HCT116 (cell line): ENCODE measurements at regions not wholly inside any gene's neighbourhood (a gene's known extent, or its start where the extent isn't known, plus 50 kb on each side); places are given as distances from the start of the nearest gene placed in this dataset.

Experiments
- ATAC-seq: fragments of 200-7000 bp; cut with Tn5 transposase; 2 replicates; pipeline ENCODE4 v1.9.1; 2020; ENCODE audit warnings: mild to moderate bottlenecking, moderate library complexity
- BruUV-seq: library from RNA; stranded (reverse); fragments of 400-500 nt; replicated peaks from 2 replicates; lab custom pipeline; 2021; lab: Mats Ljungman, UMichigan
- CTCF ChIA-PET: fragments of 300-600 bp; sonication (Branson Sonifier 250); formaldehyde crosslinking; loops from one replicate; lab custom pipeline; 2021; ENCODE audit warnings: antibody characterized with exemption; lab: Charles Lee
- POLR2A ChIA-PET: fragments of 300-600, 350-600 bp; sonication (Branson Sonifier 250); formaldehyde crosslinking; loops from one replicate; lab custom pipeline; 2021; ENCODE audit warnings: antibody characterized with exemption; lab: Charles Lee
- RAD21 ChIA-PET, 2 experiments: fragments of 300-600 bp; sonication (Branson Sonifier 250); formaldehyde crosslinking; loops; one replicate each; lab custom pipeline; 2023; ENCODE audit warnings: low total read pairs in 2 of 2; ENCODE audit not compliant: uncharacterized antibody in 2 of 2, unreplicated experiment in 2 of 2, low non-redundant PET in 1 of 2; lab: Charles Lee
- DNase-seq: peaks from one replicate; pipeline ENCODE4 v3.0.0-alpha.2; 2010; ENCODE audit warnings: low read depth, low spot score
- H2AFZ ChIP-seq: fragments of 200-600 bp; shearing (Covaris generic), sonication (generic); 2 replicates; pipeline ENCODE4 v1.6.1; 2017; ENCODE audit warnings: low read depth, mixed run types, mixed read lengths, antibody characterized with exemption, low read length; ENCODE audit not compliant: poor library complexity, severe bottlenecking
- H3K27ac ChIP-seq: 2 replicates; pipeline ENCODE4 v1.5.1; 2012; ENCODE audit warnings: low read depth, low read length
- H3K27me3 ChIP-seq: fragments of 200-600 bp; sonication (generic); 2 replicates; pipeline ENCODE4 v1.6.1; 2016; ENCODE audit warnings: mixed run types, low read length, mixed read lengths; ENCODE audit not compliant: insufficient read depth
- H3K36me3 ChIP-seq, 2 experiments: fragments of 200-500 bp in 1 of 2; fragments of 200-600 bp in 1 of 2; sonication (Bioruptor generic) in 1 of 2; sonication (generic) in 1 of 2; 2 replicates each; pipeline versions ENCODE4 v1.5.1 to v1.6.1; 2014 to 2016; ENCODE audit warnings: low read length in 2 of 2, inconsistent platforms in 1 of 2, mixed read lengths in 1 of 2, mixed run types in 1 of 2; ENCODE audit not compliant: insufficient read depth in 2 of 2, control insufficient read depth in 1 of 2
- H3K4me1 ChIP-seq, 2 experiments: fragments of 200-600 bp in 1 of 2; sonication (generic) in 1 of 2; 2 replicates each; pipeline versions ENCODE4 v1.5.1 to v1.6.1; 2012 to 2017; ENCODE audit warnings: low read length in 2 of 2, inconsistent platforms in 1 of 2, mild to moderate bottlenecking in 1 of 2, mixed read lengths in 1 of 2, mixed run types in 1 of 2, moderate library complexity in 1 of 2; ENCODE audit not compliant: insufficient read depth in 2 of 2, control insufficient read depth in 1 of 2
- H3K4me2 ChIP-seq: fragments of 200-600 bp; sonication (generic); 2 replicates; pipeline ENCODE4 v1.6.1; 2017; ENCODE audit warnings: mixed run types, low read length, mixed read lengths
- H3K4me3 ChIP-seq, 2 experiments: fragments of 200-600 bp in 1 of 2; sonication (generic) in 1 of 2; replicated peaks in 1 of 2; 2 replicates each; pipeline ENCODE4 v1.5.1; 2011 to 2016; ENCODE audit warnings: low read length in 2 of 2, control low read depth in 1 of 2, low read depth in 1 of 2, mild to moderate bottlenecking in 1 of 2, mixed read lengths in 1 of 2, mixed run types in 1 of 2
- H3K79me2 ChIP-seq: fragments of 200-600 bp; sonication (generic); 2 replicates; pipeline ENCODE4 v1.6.1; 2017; ENCODE audit warnings: mild to moderate bottlenecking, mixed run types, low read length, moderate library complexity, mixed read lengths; ENCODE audit not compliant: insufficient read depth
- H3K9ac ChIP-seq: fragments of 200-600 bp; sonication (generic); 2 replicates; pipeline ENCODE4 v1.6.1; 2016; ENCODE audit warnings: low read length, mixed read lengths
- H3K9me2 ChIP-seq: fragments of 200-600 bp; sonication (generic), shearing (Covaris generic); 2 replicates; pipeline ENCODE4 v1.6.1; 2017; ENCODE audit warnings: mixed run types, mild to moderate bottlenecking, moderate library complexity; ENCODE audit not compliant: insufficient read depth
- H3K9me3 ChIP-seq, 2 experiments: fragments of 200-500 bp in 1 of 2; fragments of 200-600 bp in 1 of 2; sonication (Bioruptor generic) in 1 of 2; sonication (generic) in 1 of 2; 2 replicates each; pipeline ENCODE4 v1.6.1; 2014 to 2017; ENCODE audit warnings: low read length in 2 of 2, mixed read lengths in 2 of 2, inconsistent platforms in 1 of 2, low read depth in 1 of 2, mild to moderate bottlenecking in 1 of 2, mixed run types in 1 of 2, moderate library complexity in 1 of 2; ENCODE audit not compliant: control insufficient read depth in 1 of 2, insufficient read depth in 1 of 2
- H4K20me1 ChIP-seq: fragments of 200-600 bp; sonication (generic), shearing (Covaris generic); 2 replicates; pipeline ENCODE4 v1.6.1; 2017; ENCODE audit warnings: mixed run types, mild to moderate bottlenecking, moderate library complexity; ENCODE audit not compliant: insufficient read depth
- CBX3 ChIP-seq: IDR thresholded peaks from 2 replicates; pipeline ENCODE4 v1.6.1; 2012; ENCODE audit warnings: low read depth
- CEBPB ChIP-seq: IDR thresholded peaks from 2 replicates; pipeline ENCODE4 v1.6.1; 2012; ENCODE audit warnings: low read depth
- EGR1 ChIP-seq: IDR thresholded peaks from 2 replicates; pipeline ENCODE4 v1.6.1; 2012; ENCODE audit warnings: low read depth
- EZH2 ChIP-seq: fragments of 200-600 bp; sonication (generic); IDR thresholded peaks from 2 replicates; pipeline ENCODE4 v1.6.1; 2017; ENCODE audit warnings: antibody characterized with exemption, mixed run types
- EZH2phosphoT487 ChIP-seq: fragments of 200-600 bp; IDR thresholded peaks from 2 replicates; pipeline ENCODE4 v1.6.1; 2018; ENCODE audit warnings: antibody characterized with exemption, borderline replicate concordance
- JUND ChIP-seq: IDR thresholded peaks from 2 replicates; pipeline ENCODE4 v1.6.1; 2012
- POLR2AphosphoS5 ChIP-seq: IDR thresholded peaks from 2 replicates; pipeline ENCODE4 v1.6.1; 2011; ENCODE audit warnings: mild to moderate bottlenecking, low read depth, low read length, moderate library complexity
- RAD21 ChIP-seq: IDR thresholded peaks from 2 replicates; pipeline ENCODE4 v1.6.1; 2012; ENCODE audit warnings: low read depth, mild to moderate bottlenecking
- SIN3A ChIP-seq: IDR thresholded peaks from 2 replicates; pipeline ENCODE4 v1.6.1; 2012; ENCODE audit warnings: low read depth
- SRF ChIP-seq: IDR thresholded peaks from 2 replicates; pipeline ENCODE4 v1.6.1; 2012; ENCODE audit warnings: low read depth
- TCF7L2 ChIP-seq: IDR thresholded peaks from 2 replicates; pipeline ENCODE4 v1.7.0; 2011; ENCODE audit warnings: borderline replicate concordance, inconsistent platforms; ENCODE audit not compliant: insufficient read depth, insufficient read length; ENCODE audit errors: extremely low read depth
- ZFX ChIP-seq: fragments of 450-650 bp; IDR thresholded peaks from 2 replicates; pipeline ENCODE4 v1.6.1; 2017
- intact Hi-C: fragments of 100-400 bp; cut with micrococcal nuclease; formaldehyde crosslinking; loops from 2 replicates; pipeline ENCODE4 v1.10.0; 2022
- TF ChIP-seq, protein P1 (sequence below): IDR thresholded peaks from 2 replicates; pipeline ENCODE4 v1.6.1; 2011; ENCODE audit warnings: mild to moderate bottlenecking, low read length, moderate library complexity; ENCODE audit not compliant: insufficient replicate concordance; ENCODE audit errors: extremely low read depth
- TF ChIP-seq, protein P2 (sequence below): IDR thresholded peaks from 2 replicates; pipeline ENCODE4 v1.6.1; 2012
- TF ChIP-seq, protein P3 (sequence below), 3 experiments: fragments of 200-600 bp in 1 of 3; sonication (generic) in 1 of 3; IDR thresholded peaks in 2 of 3; conservative IDR thresholded peaks in 1 of 3; 2 replicates each; pipeline ENCODE4 v1.5.1; 2012 to 2017; ENCODE audit warnings: low read depth in 2 of 3, low read length in 2 of 3, antibody characterized with exemption in 1 of 3, borderline replicate concordance in 1 of 3, control low read depth in 1 of 3, mild to moderate bottlenecking in 1 of 3, mixed read lengths in 1 of 3, mixed run types in 1 of 3, moderate library complexity in 1 of 3; ENCODE audit not compliant: insufficient read depth in 1 of 3
- TF ChIP-seq, protein P4 (sequence below): IDR thresholded peaks from 2 replicates; pipeline ENCODE4 v1.6.1; 2012; ENCODE audit warnings: low read depth
- TF ChIP-seq, protein P5 (sequence below): IDR thresholded peaks from 2 replicates; pipeline ENCODE4 v1.6.1; 2012

DNA sequence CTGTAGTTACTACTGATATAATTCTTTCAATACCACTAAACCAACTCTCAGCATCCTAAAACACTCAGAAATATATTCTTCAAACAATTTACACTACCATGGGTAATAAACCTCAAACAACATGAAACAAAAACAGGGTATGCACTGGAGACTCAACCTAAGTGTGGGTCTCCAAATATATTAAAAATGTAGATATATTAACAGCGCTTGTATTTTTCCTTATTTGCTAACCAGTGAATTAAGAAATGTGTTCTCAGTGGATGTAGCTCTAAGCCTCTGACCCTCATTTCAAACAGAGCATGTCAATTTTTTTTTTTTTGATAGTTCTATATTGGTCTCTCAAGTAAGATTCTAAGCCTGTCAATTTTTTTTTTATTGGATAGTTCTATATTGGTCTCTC lies 778.5 kb upstream of the CDH10 start:
- DNase-seq (no peak), ATAC-seq (no peak)
- Histone ChIP-seq H3K9me2 (no peaks in the 10 kb centered on the region), H3K36me3 (no peaks in the 10 kb centered on the region), H3K4me2 (no peak overlapping the region), H2AFZ (no peak overlapping the region), H4K20me1 (no peaks in the 10 kb centered on the region), H3K4me1 (no peaks in the 10 kb centered on the region), H3K9ac (no peak overlapping the region), H3K27me3 (no peaks in the 10 kb centered on the region), H3K9me3 (peaks cover 5 to 6% of the 10 kb centered on the region in 2 experiments; a peak in 3 of 4 replicates), H3K4me3 (no peak overlapping the region), H3K27ac (no peak overlapping the region), H3K79me2 (no peaks in the 10 kb centered on the region)
- BruUV-seq = no TSS peak
- POLR2A ChIA-PET = no interaction called here
- intact Hi-C loops = no loop called here
- RAD21 ChIA-PET = no interaction called here
- TF ChIP-seq SIN3A = no peak
- no peak for TF ChIP-seq EGR1
- no peak for TF ChIP-seq POLR2AphosphoS5
- TF ChIP-seq RAD21 = no peak
- no peak for TF ChIP-seq SRF
- no peak for TF ChIP-seq TCF7L2
- TF ChIP-seq EZH2phosphoT487 = no peak
- TF ChIP-seq JUND = no peak
- no peak for TF ChIP-seq CEBPB
- TF ChIP-seq, protein P1, sequence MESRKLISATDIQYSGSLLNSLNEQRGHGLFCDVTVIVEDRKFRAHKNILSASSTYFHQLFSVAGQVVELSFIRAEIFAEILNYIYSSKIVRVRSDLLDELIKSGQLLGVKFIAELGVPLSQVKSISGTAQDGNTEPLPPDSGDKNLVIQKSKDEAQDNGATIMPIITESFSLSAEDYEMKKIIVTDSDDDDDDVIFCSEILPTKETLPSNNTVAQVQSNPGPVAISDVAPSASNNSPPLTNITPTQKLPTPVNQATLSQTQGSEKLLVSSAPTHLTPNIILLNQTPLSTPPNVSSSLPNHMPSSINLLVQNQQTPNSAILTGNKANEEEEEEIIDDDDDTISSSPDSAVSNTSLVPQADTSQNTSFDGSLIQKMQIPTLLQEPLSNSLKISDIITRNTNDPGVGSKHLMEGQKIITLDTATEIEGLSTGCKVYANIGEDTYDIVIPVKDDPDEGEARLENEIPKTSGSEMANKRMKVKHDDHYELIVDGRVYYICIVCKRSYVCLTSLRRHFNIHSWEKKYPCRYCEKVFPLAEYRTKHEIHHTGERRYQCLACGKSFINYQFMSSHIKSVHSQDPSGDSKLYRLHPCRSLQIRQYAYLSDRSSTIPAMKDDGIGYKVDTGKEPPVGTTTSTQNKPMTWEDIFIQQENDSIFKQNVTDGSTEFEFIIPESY = no peak
- TF ChIP-seq, protein P2, sequence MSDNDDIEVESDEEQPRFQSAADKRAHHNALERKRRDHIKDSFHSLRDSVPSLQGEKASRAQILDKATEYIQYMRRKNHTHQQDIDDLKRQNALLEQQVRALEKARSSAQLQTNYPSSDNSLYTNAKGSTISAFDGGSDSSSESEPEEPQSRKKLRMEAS = no peak
- no peak for TF ChIP-seq CBX3
- TF ChIP-seq, protein P3, sequence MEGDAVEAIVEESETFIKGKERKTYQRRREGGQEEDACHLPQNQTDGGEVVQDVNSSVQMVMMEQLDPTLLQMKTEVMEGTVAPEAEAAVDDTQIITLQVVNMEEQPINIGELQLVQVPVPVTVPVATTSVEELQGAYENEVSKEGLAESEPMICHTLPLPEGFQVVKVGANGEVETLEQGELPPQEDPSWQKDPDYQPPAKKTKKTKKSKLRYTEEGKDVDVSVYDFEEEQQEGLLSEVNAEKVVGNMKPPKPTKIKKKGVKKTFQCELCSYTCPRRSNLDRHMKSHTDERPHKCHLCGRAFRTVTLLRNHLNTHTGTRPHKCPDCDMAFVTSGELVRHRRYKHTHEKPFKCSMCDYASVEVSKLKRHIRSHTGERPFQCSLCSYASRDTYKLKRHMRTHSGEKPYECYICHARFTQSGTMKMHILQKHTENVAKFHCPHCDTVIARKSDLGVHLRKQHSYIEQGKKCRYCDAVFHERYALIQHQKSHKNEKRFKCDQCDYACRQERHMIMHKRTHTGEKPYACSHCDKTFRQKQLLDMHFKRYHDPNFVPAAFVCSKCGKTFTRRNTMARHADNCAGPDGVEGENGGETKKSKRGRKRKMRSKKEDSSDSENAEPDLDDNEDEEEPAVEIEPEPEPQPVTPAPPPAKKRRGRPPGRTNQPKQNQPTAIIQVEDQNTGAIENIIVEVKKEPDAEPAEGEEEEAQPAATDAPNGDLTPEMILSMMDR (IDR thresholded peaks at IDR 0.05 in 2 of 3, conservative IDR thresholded peaks at IDR 0.05 in 1 of 3; ENCODE audit: borderline replicate concordance in 1 of 3, insufficient read depth in 1 of 3, low read depth in 2 of 3, low read length in 2 of 3) = no peak
- TF ChIP-seq EZH2 = no peak
- TF ChIP-seq, protein P4, sequence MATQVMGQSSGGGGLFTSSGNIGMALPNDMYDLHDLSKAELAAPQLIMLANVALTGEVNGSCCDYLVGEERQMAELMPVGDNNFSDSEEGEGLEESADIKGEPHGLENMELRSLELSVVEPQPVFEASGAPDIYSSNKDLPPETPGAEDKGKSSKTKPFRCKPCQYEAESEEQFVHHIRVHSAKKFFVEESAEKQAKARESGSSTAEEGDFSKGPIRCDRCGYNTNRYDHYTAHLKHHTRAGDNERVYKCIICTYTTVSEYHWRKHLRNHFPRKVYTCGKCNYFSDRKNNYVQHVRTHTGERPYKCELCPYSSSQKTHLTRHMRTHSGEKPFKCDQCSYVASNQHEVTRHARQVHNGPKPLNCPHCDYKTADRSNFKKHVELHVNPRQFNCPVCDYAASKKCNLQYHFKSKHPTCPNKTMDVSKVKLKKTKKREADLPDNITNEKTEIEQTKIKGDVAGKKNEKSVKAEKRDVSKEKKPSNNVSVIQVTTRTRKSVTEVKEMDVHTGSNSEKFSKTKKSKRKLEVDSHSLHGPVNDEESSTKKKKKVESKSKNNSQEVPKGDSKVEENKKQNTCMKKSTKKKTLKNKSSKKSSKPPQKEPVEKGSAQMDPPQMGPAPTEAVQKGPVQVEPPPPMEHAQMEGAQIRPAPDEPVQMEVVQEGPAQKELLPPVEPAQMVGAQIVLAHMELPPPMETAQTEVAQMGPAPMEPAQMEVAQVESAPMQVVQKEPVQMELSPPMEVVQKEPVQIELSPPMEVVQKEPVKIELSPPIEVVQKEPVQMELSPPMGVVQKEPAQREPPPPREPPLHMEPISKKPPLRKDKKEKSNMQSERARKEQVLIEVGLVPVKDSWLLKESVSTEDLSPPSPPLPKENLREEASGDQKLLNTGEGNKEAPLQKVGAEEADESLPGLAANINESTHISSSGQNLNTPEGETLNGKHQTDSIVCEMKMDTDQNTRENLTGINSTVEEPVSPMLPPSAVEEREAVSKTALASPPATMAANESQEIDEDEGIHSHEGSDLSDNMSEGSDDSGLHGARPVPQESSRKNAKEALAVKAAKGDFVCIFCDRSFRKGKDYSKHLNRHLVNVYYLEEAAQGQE = no peak
- TF ChIP-seq ZFX = no peak
- TF ChIP-seq, protein P5, sequence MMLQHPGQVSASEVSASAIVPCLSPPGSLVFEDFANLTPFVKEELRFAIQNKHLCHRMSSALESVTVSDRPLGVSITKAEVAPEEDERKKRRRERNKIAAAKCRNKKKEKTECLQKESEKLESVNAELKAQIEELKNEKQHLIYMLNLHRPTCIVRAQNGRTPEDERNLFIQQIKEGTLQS = no peak
- CTCF ChIA-PET = no interaction called here
